HG02759 (cell line): ENCODE measurements at regions not wholly inside any gene's neighbourhood (a gene's known extent, or its start where the extent isn't known, plus 50 kb on each side); places are given as distances from the start of the nearest gene placed in this dataset.
"Not testable (repeated sequence)": the region's sequence is repeated elsewhere in the genome, so short reads cannot be mapped to it uniquely, and the experiment has no call there.

Source experiments
- ATAC-seq: cut with Tn5 transposase; IDR thresholded peaks from one replicate; pipeline ENCODE4 v1.9.1; 2021; ENCODE audit warnings: mild to moderate bottlenecking, moderate library complexity; ENCODE audit not compliant: unreplicated experiment

DNA sequence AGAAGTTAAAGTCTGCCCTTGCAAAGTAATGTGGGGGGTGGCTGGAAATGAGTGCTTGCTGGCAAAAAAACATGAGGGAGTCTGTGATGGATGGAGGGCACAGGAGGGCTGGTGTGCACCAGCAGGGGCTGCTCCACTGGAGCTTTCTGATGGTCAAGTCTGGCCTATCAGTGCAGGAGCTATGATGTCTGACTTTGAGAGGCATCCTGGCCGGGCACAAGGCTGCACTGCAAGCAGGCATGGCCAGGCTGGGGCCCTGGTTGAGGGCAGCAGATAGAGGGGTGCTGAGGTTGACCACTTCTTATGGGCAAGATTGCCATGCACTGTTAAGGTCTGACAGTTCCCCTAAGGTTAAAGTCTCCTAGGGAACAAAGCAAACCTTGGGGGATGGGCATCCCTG lies 1140.2 kb downstream of the FAM133A start:
- no peak for ATAC-seq

DNA sequence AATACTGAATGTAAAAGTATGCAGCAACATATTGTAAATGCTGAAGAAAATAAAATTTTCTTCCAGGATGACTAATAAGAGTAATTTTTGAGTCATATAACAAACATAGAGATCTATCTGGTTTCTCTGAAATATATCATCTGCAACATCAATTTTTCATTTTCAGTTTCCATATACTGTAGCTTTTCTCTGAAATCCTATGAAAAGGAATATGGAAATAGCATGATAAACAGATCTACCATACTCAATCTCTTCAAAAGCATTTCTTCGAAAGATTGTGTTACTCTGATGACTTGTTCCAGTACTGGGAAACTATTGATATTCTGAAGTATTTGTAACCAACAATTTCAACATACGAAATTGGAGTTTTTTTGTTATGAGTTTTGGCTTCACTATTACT lies 1156.7 kb downstream of the FAM133A start:
- ATAC-seq: peak; percentile 70

DNA sequence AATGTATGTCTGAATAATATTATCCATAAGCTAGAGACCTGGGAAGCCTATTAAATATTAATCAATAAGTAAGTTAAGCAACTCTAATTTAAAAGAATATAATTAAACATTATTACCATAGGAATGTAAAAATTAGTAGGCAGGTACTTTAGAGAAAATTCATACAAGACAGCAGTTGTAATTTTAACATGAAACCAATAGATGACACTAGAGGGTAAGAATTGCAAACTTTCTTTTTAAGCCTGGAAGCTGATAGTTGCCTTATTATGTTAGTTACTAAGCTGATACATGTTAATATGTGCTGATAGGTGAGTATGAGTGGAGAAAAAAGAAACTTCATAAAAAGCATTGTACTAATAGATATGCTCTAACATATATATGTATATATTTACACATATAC lies 1157.4 kb downstream of the FAM133A start:
- ATAC-seq: no peak

DNA sequence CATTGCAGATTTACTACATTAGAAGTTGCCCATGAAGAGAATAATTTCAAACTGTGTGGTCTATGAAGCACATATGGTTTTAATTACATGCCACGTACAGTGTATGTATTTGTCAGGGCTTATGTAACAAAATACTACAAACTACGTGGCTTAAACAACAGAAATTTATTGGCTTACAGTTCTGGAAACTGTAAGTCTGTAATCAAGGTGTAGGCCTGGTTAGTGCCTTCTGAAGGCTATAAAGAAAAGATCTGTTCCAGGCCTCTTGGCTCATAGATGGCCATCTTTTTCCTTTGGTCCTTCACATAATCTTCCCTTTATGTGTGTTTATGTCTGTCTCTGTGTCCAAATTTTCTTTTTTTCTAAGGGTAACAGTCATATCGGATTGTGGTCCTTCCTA lies 1160.2 kb downstream of the FAM133A start:
- no peak for ATAC-seq

DNA sequence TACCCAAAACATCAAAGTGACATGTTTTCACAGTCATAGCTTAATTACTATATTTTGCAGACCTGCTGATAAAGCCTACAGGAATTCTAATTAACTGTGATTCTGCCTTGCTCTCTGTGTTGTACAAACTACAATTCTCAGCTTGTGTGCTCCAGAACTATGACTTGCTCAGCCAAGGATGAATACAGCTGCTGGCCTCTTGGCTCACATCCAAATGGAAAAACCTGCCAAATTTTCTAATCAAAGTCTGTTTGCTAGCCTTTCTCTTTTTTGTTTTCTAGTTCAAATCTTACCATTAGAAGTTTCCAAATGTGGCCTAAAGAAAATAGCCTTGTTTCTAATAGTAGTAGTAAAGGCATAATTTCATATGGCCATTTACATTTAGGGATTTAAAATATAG lies 1176.8 kb downstream of the FAM133A start:
- ATAC-seq: no peak

DNA sequence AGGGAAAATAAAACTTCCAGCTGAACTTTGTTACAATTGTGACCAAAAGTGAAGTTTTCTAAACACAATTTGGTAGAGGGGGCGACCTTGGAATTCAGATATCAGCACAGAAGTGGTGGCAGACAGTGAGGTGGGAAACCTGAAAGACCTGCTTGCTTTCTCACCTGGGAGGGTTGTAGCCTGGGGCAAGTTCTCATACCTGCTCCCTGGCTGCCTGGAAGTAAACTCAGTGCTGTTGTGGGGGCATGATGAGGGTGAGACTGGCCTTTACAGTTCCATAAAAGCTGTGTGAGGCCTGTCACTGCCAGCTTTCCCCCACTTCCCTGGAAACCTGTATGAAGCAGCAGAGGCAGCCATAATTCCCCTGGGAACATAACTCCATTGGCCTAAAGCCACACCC lies 1180.2 kb downstream of the FAM133A start:
- ATAC-seq: no peak

DNA sequence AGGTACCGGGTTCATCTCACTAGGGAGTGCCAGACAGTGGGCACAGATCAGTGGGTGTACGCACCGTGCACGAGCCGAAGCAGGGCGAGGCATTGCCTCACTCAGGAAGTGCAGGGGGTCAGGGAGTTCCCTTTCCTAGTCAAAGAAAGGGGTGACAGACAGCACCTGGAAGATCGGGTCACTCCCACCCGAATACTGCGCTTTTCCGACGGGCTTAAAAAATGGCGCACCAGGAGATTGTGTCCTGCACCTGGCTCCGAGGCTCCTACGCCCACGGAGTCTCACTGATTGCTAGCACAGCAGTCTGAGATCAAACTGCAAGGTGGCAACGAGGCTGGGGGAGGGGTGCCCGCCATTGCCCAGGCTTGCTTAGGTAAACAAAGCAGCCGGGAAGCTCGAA lies 1188.5 kb downstream of the FAM133A start:
- not testable (repeated sequence) for ATAC-seq

DNA sequence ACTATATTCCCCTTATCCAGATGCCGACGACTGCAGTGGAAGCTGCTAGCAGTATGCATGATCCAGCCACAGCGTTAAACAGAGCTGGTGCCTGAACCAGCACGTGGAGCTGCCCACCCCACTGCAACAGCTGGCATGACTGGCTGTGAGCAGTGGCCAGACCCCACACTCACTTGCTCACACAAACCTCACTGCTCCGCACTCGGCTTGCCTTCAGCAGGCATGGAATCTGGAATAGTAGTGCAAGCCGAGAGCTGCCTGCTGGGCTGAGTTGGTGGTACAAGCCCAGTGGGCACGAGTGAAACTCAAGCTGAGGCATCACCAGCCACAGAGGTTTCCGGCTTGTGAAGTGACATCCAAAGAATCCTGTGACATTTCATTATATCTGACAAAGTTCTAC lies 1197.6 kb downstream of the FAM133A start:
- no peak for ATAC-seq

DNA sequence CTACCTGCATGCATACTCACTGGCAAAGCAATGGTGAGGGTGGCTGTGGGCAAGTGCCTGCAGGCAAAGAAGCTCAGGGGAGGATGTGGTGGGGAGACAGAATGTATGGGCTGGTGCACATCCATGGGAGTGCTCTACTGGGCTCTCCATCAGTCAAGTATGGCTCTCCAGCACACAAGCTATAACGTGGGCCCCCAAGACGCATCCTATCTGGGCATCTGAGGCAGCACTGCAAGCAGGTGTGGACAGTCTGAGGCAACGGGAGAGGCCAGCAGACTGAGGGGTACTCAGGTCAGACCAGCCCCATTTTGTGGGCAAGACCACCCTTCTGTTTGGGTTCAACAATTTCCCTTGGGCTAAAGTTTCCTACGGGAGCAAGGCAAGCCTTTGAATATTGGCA lies 1227.8 kb downstream of the FAM133A start:
- no peak for ATAC-seq

DNA sequence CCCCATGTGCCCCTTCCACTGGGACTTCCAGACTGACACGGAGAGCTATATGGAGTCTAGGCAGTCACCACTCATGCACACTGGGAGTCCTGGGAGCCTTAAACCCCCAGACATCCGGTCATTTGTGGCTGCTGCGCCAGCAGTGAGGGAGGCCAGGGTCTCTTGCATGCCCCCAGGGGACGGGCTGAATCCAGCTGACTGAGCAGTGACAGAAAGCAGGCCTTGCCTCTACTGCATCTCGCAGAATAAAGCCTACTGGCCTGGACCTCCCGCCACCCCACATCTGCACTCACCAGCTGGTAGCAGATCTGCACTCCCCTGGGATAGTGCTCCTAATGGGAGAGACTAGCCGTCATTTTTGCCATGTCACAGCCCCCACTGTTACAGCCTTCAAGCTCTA lies 1234.2 kb downstream of the FAM133A start:
- no peak for ATAC-seq

DNA sequence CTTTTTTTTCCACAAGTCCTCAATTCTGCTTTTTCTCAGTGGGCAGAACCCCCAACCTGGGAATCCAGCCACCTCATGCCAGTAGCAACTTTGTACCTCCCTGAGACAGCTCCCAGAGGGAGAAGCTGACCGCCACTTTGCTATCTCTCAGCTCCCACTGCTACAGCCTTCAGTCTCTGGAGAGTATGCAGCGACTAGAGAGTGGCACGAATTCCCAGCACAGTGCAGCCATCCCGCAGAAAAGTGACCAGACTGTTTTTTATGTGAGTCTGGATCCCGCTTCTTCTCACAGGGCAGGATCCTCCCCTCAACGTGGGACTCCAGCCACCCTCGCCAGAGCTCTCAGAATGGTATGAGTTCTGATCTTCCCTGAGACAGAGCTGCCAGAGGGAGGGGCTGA lies 1234.6 kb downstream of the FAM133A start:
- ATAC-seq: no peak

DNA sequence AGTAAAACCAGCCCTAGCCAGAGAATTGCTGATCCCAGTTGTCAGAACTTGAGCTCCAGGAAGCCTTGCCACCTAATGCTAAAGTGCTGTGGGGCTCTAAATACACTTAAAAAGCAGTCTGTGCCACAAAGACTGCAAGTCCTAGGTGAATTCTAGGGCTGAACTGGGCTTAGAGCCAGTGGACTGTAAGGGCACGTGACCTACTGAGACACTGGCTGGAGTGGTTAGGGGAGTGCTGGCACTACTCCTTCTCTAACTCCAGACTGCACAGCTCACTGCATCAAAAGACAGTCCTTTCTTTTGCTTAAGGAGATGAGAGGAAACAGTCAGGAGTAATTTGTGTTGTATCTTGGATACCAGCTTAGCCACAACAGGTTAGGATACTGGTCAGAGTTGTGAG lies 1240.2 kb downstream of the FAM133A start:
- no peak for ATAC-seq

DNA sequence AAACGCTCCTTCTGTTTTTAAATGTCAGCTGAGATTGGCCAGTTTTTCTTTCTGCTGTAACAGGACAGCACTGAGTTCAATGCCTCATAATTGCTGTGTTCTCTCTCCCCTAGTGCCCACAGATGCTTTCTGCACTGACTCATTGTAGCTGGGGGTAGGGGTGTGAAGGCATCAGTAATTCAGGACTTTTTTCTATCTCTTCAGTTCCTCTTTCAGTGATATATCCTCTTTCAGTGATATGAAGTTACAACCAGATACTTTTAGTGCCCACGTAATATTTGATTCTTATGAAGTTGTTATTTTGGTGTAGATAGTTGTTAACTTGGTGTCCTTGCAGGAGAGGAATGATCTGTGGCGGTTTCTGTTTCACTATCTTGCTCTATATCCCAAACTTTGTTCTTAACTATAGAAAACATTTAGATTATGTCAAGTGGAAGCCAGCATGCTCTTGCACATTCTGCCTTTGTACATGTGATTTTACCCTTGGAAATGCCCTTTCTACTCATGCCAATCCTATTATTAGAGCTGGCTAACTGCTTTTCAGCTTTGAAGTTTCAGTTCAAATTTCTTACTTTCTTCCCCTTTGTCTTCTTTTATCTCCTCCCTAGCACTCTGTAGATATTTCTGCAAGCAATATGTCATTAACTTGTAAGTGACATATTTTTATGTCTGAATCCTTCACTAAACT lies 1258.4 kb downstream of the FAM133A start:
- ATAC-seq: peak; percentile 90

DNA sequence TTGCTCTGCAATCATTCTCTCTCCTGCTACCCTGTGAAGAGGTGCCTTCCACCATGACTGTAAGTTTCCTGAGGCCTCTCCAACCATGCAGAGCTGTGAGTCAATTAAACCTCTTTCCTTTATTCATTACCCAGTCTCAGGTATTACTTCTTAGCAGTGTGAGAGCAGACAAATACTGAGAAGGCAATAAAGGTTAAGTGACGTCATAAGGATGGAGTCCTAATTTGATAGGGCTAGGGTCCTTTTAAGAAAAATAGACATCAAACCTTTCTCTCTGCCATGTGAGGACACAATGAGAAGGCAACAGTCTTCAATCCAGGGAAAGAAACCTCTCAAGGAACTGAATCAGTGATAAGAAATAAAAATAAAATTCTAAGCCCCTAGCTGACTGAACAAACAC lies 1262.7 kb downstream of the FAM133A start:
- ATAC-seq: no peak

DNA sequence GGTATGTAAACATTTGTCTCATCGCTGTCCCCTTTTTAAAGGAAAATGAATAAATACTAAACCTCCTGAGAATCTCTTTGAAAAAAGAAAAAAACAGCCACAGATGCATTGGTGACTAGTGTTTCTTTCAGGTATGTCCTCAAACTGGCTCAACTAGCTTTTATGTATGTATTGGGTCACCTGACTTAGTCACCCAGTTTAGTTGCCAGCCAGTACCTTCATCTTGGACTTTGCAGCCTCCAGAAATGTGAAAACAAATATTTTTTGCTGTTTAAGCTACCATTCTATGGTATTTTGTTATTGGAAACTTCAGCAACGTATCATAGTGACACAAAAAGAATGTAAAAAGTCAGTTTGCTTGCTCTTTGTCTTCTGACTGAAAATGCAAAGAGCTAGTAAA lies 1263.5 kb downstream of the FAM133A start:
- ATAC-seq: no peak

DNA sequence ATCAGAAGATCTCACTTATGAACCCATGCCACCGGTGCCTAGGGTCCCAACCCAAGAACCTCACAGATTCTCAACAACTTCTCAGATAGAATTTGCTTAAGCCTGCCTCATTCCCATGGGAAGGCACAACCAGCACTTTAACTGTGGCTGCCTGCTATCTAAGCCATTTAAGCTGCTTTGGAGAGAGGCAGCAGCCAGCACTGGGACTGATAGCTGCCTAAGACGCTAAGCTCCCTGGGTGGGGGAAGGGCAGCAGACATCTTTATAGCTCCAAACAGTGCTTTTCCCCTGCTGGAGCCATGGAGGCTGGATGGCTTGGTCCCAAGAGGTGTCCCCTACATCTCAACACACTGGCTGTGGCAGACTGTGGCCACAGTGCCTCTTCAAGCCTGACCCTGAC lies 1268.6 kb downstream of the FAM133A start:
- ATAC-seq: no peak

DNA sequence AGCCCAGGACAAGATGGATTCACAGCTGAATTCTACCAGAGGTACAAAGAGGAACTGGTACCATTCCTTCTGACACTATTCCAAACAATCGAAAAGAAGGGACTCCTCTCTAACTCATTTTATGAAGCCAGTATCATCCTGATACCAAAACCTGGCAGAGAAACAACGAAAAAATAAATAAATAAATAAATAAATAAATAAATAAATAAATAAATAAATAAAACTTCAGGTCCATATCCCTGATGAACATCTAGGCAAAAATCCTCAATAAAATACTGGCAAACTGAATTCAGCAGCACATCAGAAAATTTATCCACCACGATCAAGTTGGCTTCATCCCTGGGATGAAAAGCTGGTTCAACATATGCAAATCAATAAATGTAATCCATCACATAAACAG lies 1272.1 kb downstream of the FAM133A start:
- not testable (repeated sequence) for ATAC-seq

DNA sequence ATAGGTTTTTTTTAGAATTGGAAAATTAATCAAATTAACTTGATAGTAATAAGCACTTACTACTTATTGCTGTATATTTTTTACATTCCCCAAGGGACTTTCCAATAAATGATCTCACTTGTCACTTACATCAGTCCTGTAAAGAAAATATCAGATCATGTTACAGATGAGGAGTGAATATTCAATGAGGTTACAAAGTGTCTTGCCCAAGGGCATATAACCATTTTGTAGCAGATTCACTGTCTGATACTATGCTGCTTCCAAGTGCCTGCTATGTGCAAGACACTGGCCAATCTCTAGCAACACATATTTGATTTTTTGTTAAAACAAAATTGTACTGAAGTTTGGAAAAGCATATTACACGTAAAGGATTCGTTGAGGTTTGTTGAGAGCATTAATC lies 1287.7 kb downstream of the FAM133A start:
- no peak for ATAC-seq

DNA sequence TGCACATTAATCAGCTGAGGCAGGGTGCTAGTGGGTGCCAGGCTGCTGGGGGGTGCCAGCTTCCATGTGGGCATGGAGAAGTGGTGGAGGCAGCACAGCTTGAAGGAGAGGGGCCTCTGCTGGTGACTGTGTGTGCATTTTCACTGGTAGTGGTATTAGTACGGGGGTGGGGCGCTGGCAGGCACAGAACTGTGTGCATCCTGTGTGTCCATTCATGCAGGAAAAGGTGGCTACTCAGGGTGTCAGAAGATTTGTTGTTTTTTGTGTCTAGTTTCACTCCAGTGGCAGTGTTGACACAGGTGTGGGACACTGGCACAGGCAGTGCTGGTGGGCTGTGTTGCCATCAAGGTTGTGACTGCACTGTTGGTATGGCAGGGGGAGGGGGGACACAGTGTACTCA lies 1303.6 kb downstream of the FAM133A start:
- no peak for ATAC-seq

DNA sequence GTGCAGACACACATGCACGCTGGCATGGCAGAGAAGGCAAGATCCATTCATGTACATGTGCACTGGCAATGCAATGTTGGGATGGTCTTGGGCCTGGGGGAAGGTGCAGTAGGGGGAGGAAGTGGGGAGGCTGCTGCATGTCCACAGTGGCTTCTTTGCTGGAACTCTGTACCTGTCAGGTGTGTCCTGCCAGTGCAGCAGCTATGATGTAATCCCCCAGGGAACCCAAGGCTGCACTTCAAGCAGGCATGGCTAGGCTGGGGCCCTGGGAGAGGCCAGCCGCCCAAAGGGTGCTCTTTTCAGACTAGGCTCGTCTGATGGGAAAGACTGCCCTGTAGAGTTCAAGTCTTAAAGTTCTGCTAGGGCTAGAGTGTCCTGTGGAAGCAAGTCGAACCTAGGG lies 1304.0 kb downstream of the FAM133A start:
- no peak for ATAC-seq
